ENCODE measurements at regions not wholly inside any gene's neighbourhood (a gene's known extent, or its start where the extent isn't known, plus 50 kb on each side); places are given as distances from the start of the nearest gene placed in this dataset.

GRCh38 chr2:67689651-67690050, 292.5 kb downstream of the ETAA1 start:
- Histone ChIP-seq H3K27ac (ENCODE audit: low read depth in 1 of 2, low read length in 1 of 2) (no peak overlapping the region), H3K27me3 (ENCODE audit: control insufficient read depth in 3 of 3, insufficient read depth in 3 of 3, low read length in 2 of 3) (no peaks in the 10 kb centered on the region), H3K36me3 (ENCODE audit: control insufficient read depth in 4 of 4, insufficient read depth in 4 of 4, low read length in 4 of 4) (no peaks in the 10 kb centered on the region), H3K4me1 (ENCODE audit: control insufficient read depth in 5 of 5, insufficient read depth in 5 of 5, low read length in 5 of 5) (peaks cover 0 to 7% (median 0%) of the 10 kb centered on the region in 5 donors), H3K4me3 (no peak overlapping the region), H3K9ac (ENCODE audit: insufficient read depth in 1 of 2, low read length in 2 of 2) (no peak overlapping the region), H3K9me3 (ENCODE audit: control insufficient read depth in 4 of 4, insufficient read depth in 3 of 4, low read length in 3 of 4) (peaks cover 0 to 4% (median under 1%) of the 10 kb centered on the region in 4 donors)
- WGBS, 2 donors, result 50 to 73% methylated on average over 1 of the region's 1 CpG
- ATAC-seq (ENCODE audit: insufficient read depth, low FRiP score), result no peak
- DNase-seq, result no peak
- no peak for TF ChIP-seq CTCF (IDR thresholded peaks at IDR 0.05; ENCODE audit: control extremely low read depth, extremely low read depth)

- ATAC-seq (ENCODE audit: insufficient read depth, low FRiP score) (no peak), DNase-seq (peak; percentile 22 to 67 (median 51))
- no peaks in the 10 kb centered on the region for H3K27me3 ChIP-seq (ENCODE audit: control insufficient read depth in 3 of 3, insufficient read depth in 3 of 3, low read length in 2 of 3)
- H3K4me1 ChIP-seq (ENCODE audit: control insufficient read depth in 5 of 5, insufficient read depth in 5 of 5, low read length in 5 of 5), result peaks cover 0 to 8% (median 0%) of the 10 kb centered on the region in 5 donors
- no peaks in the 10 kb centered on the region for H3K36me3 ChIP-seq (ENCODE audit: control insufficient read depth in 4 of 4, insufficient read depth in 4 of 4, low read length in 4 of 4)
- no peak overlapping the region for H3K9ac ChIP-seq (ENCODE audit: insufficient read depth in 1 of 2, low read length in 2 of 2)
- no peak overlapping the region for H3K27ac ChIP-seq (ENCODE audit: low read depth in 1 of 2, low read length in 1 of 2)
- TF ChIP-seq CTCF (IDR thresholded peaks at IDR 0.05; ENCODE audit: control extremely low read depth, extremely low read depth), result no peak
- 23% methylated on average over 10 of the region's 10 CpGs for WGBS, 2 donors
- peaks cover 0 to 4% (median under 1%) of the 10 kb centered on the region in 4 donors for H3K9me3 ChIP-seq (ENCODE audit: control insufficient read depth in 4 of 4, insufficient read depth in 3 of 4, low read length in 3 of 4)
- H3K4me3 ChIP-seq, result no peak overlapping the region
Observed at GRCh38 chr2:67694445-67694844, 297.3 kb downstream of the ETAA1 start.

DNA sequence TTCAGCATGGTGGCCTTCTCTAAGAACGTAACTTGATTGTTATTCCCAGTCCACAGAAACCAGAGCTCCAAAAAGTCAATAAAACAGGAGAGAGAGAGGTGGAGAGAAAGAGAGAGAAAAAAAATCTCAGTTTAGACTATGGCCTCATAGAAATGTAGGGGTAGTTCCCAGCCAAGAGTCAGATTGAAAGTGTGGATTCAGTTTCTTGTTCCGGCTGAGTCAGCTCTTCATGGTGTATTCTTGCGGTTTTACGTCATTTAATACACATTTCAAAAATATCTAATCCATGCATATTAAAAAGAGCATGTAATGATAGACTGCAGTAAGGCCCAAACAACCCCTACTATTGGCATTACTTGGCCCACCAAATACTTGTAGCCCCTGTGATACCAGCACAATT, 303.9 kb downstream of the ETAA1 start:
- Histone ChIP-seq H3K27ac (ENCODE audit: low read depth in 1 of 2, low read length in 1 of 2) (no peak overlapping the region), H3K36me3 (ENCODE audit: control insufficient read depth in 4 of 4, insufficient read depth in 4 of 4, low read length in 4 of 4) (no peaks in the 10 kb centered on the region), H3K4me3 (no peak overlapping the region), H3K4me1 (ENCODE audit: control insufficient read depth in 5 of 5, insufficient read depth in 5 of 5, low read length in 5 of 5) (no peaks in the 10 kb centered on the region), H3K9ac (ENCODE audit: insufficient read depth in 1 of 2, low read length in 2 of 2) (no peak overlapping the region), H3K27me3 (ENCODE audit: control insufficient read depth in 3 of 3, insufficient read depth in 3 of 3, low read length in 2 of 3) (no peaks in the 10 kb centered on the region), H3K9me3 (ENCODE audit: control insufficient read depth in 4 of 4, insufficient read depth in 3 of 4, low read length in 3 of 4) (no peaks in the 10 kb centered on the region)
- WGBS, 2 donors, result 91 to 94% methylated on average over 4 of the region's 4 CpGs
- no peak for TF ChIP-seq CTCF (IDR thresholded peaks at IDR 0.05; ENCODE audit: control extremely low read depth, extremely low read depth)
- ATAC-seq (ENCODE audit: insufficient read depth, low FRiP score) (no peak), DNase-seq (no peak)

GRCh38 chr2:67702284-67702683, 305.2 kb downstream of the ETAA1 start:
- no peak overlapping the region for H3K27ac ChIP-seq (ENCODE audit: low read depth in 1 of 2, low read length in 1 of 2)
- no peak overlapping the region for H3K4me3 ChIP-seq
- WGBS, 2 donors, result 90 to 91% methylated on average over 4 of the region's 4 CpGs
- ATAC-seq (ENCODE audit: insufficient read depth, low FRiP score) (no peak), DNase-seq (no peak)
- no peak for TF ChIP-seq CTCF (IDR thresholded peaks at IDR 0.05; ENCODE audit: control extremely low read depth, extremely low read depth)
- no peaks in the 10 kb centered on the region for H3K4me1 ChIP-seq (ENCODE audit: control insufficient read depth in 5 of 5, insufficient read depth in 5 of 5, low read length in 5 of 5)
- no peaks in the 10 kb centered on the region for H3K27me3 ChIP-seq (ENCODE audit: control insufficient read depth in 3 of 3, insufficient read depth in 3 of 3, low read length in 2 of 3)
- H3K9ac ChIP-seq (ENCODE audit: insufficient read depth in 1 of 2, low read length in 2 of 2), result no peak overlapping the region
- H3K9me3 ChIP-seq (ENCODE audit: control insufficient read depth in 4 of 4, insufficient read depth in 3 of 4, low read length in 3 of 4), result no peaks in the 10 kb centered on the region
- H3K36me3 ChIP-seq (ENCODE audit: control insufficient read depth in 4 of 4, insufficient read depth in 4 of 4, low read length in 4 of 4), result no peaks in the 10 kb centered on the region
